Activated naive CD8-positive, alpha-beta T cell treated with anti-CD3 and anti-CD28 coated beads, Interleukin-2, amount 50 U/mL, for 16 hours (primary cell): ENCODE measurements at regions not wholly inside any gene's neighbourhood (a gene's known extent, or its start where the extent isn't known, plus 50 kb on each side); places are given as distances from the start of the nearest gene placed in this dataset.

Experiments used
- DNase-seq: peaks from one replicate; pipeline ENCODE4 v3.0.0-alpha.2; 2020; ENCODE audit warnings: low read depth, low spot score

GRCh38 chr1:234706199-234706598 is 96.2 kb upstream of the IRF2BP2 start:
- no peak for DNase-seq

GRCh38 chr1:234705615-234706014 is 95.6 kb upstream of the IRF2BP2 start:
- no peak for DNase-seq

DNA sequence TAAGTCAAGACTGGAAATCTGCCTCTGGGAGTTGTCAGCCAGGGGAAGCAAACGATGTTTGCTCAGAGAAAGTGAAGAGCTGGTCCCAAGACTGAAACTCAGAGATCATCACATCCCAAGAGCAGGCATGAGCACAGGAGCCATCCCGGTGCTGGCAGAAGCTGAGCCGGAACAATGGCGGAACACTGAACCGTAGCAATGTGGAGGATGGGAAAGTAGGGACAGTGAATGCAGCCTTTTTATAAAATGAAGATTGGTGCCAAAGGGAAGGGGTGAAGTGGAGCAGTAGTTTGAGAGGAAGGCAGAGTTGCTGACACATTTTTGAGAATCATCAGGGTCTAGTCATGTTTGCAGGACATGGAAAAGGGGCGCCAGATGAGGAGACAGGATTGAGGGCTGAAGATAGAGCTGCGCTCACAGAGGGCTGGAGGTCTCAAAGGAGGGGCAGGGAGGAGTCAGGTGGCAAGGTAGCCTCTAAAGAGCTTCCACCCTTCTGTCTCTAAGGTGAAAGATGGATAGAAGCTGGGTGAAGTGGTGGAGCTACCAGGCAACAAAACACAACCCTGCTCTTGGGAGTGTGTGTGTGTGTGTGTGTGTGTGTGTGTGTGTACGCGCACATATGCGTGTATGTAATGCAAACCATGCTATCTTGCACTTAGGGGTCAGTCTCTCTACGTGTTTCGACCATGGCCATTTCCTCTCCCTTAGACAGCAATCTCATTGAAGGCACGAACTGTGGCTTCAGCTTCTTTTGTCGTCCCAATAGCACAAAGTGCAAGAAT is 94.3 kb upstream of the IRF2BP2 start:
- no peak for DNase-seq

DNA sequence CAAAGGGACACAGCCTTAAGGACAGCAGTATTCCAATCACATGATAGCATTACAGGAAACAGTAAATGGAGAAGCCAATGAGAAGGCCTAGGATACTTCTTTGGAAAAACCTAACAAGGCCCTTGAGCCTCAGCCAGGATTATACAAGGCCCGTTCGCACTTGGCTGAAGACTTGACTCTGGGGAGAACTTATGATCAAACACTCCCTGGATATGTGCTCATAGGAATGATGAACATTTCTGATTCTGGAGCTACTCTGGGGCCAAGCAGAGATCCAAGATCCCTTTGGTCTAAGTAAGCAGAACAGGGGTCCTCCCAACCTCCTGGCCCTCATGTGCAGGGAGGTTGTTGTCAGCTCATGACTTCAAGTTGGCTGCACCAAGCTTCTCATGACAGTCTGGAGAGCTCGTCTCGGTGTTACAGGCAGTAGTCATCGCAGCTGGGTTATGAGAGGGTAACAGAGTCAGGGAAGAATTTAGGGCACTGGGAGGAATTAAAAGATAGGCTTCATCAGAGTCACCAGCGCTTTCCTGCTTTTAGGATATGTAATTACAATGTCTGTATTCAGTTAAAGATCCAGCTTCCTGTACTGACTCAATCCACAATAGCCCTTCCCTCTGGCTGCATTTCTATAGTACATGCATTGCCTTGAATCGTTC is 92.5 kb upstream of the IRF2BP2 start:
- DNase-seq: no peak

GRCh38 chr1:234701737-234702341 is 91.9 kb upstream of the IRF2BP2 start:
- DNase-seq: no peak

DNA sequence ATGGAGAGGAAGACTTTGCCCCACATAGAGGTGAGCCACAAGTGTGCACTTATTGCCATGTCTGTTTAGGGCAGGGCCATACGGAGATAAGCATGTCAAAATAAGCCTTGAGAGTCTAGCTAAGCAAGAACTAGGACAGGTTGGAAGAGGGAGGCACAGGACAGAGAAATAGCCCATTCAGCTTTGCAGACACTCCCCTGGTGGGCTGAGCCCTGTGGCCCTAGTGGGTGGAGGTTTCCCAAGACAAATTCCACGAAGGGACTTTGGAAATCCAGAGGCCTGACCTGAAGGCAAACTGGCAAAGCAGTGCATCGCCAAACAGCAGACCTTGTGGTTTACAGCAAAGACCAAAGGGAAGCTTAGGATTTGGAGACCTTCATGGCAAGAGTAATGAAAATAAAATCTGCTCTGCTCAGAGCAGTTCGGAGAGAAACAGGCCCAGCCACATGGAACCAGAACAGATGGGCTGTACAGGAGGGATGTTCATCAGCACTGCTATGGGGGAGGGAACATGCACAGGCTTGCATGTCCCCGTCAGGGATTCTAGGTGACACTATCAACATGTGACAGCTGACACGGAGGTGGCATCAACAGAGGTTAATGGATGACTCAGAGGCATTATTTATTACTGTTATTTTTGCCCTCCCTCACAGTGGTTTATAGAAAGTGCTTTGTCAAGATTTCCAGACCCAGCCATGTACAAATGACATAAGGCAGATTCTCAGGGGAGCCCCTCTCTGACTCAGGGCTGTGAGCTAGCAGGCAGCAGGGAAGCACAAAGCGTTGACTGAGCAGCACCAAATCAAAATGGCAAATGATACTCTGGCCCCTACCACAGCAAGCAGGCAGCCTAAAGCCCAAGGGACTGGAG is 90.1 kb upstream of the IRF2BP2 start:
- no peak for DNase-seq

- DNase-seq: no peak
Observed at GRCh38 chr1:234698686-234699085, 88.7 kb upstream of the IRF2BP2 start.

DNA sequence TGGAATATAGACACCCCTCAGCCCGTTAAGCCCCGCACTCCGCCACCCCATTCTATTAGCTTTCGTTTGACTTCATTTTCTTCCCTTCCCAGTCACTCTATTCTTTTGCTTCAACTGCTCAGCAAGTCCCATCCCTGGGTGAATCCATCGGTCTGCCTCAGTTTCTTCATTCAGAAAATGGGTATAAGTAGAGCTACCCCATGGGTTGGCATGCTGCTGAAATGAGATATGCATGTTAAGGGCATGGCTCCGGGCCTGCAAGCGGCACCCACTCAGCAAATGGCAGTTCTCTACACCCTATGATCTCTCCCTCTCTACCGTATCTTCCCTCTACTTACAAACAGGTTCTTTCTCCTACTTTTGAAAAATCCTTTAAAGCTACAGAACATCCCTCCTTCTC is 87.8 kb upstream of the IRF2BP2 start:
- no peak for DNase-seq

DNA sequence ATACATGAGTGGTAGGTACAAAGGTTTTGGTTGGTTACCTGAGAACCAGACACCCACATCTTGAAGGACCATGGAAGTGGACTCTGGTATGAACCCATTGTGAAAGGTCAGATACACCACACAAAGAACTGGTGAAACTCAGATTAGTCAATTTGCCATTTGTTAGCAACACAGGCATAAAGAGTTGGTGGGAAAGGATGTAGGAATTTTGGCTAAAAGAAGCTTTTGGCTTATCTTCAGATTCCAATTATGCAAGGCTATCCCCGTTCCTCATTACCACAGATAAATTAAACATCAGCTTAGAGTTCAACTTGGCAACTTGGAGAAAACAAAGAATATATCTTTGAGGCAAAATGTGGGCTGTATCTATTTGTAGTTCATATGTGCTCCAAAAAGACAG is 87.0 kb upstream of the IRF2BP2 start:
- DNase-seq: no peak

GRCh38 chr1:234696148-234696576 is 86.2 kb upstream of the IRF2BP2 start:
- DNase-seq: no peak

DNA sequence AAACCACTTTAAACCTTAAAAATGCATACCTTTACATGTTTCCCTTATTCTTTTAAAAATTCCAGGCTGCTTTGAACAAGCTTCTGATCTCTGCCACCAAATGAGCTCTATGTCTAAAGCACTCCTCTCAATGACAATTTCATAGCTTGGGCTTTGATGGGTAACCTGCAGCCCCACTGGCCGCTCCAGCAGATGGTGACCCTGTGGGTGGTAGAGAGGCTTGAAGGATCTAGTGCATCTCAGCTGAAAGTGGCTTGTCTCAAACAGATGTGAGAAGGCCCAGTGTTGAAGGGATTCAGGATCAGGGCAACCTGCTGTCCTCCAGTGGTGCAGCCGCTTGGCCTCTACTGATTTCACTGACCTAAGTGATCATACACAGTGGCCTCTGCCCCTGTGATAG is 84.7 kb upstream of the IRF2BP2 start:
- DNase-seq: no peak

DNA sequence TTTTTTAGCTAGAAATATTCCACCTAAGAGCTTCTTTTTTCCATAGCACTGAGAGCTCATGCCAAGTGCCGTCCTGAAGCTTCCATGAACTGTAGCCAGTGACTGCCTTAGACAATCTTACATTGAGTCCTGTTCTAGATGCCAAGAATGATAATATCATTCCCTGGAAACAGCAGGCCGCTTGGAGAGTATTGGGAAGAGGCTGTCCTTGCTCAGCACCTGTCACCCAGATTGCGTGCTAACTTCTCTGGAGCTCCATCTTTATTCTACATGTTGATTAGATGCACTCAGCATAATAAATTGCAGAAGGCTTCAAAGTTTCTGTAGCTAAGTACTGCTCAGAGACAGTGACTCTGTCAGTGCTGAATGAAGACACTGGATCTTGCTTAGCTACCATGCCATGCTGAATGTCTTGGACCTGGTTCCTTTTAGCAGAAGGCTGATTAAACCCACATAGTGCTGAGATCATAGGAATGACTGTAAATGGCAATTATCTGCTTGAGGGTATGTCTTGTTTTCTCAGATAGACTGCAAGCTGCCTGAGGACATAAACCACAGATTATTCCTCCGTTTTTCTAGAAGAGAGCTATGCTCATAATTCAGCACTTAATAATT is 83.1 kb upstream of the IRF2BP2 start:
- no peak for DNase-seq

DNA sequence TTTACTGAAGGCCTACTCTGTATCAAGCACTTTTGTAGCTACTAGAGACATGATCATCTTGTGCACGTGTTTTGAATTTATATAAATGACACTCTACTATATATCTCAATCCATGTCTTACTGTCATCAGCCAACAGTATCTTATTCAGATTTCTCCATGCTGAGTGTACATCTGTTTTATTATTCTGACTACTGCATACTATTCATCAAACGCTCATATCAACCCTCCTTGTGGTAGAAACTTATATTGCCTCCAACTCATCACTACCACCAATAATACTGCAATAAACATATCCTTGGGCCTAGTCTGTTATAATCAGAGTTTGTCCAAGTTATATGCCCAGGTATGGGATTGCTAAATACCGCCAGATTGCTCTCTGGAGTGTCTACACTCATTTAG is 81.6 kb upstream of the IRF2BP2 start:
- DNase-seq: no peak

GRCh38 chr1:234690872-234691271 is 80.9 kb upstream of the IRF2BP2 start:
- DNase-seq: no peak

- DNase-seq: no peak
Observed at GRCh38 chr1:234689236-234689635, 79.3 kb upstream of the IRF2BP2 start.

- DNase-seq: no peak
Observed at GRCh38 chr1:234687011-234687410, 77.0 kb upstream of the IRF2BP2 start.

DNA sequence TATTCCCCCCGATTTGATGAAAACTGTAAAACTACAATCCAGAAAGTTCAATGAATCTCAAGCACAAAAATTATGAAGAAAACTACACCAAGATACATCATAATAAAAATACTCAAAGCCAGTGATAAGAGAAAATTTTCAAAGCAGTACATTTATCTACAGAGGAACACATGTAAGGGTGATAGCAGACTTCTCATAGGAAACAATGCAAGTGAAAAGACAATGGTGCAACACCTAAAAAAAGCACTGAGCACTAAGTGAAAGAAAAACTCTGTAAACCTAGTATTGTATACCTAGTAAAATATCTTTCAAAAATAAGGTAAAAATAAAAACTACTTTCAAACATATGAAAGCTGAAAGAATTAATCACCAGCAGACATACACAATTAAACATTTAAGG is 76.1 kb upstream of the IRF2BP2 start:
- DNase-seq: no peak

GRCh38 chr1:234684856-234685255 is 74.9 kb upstream of the IRF2BP2 start:
- no peak for DNase-seq

DNA sequence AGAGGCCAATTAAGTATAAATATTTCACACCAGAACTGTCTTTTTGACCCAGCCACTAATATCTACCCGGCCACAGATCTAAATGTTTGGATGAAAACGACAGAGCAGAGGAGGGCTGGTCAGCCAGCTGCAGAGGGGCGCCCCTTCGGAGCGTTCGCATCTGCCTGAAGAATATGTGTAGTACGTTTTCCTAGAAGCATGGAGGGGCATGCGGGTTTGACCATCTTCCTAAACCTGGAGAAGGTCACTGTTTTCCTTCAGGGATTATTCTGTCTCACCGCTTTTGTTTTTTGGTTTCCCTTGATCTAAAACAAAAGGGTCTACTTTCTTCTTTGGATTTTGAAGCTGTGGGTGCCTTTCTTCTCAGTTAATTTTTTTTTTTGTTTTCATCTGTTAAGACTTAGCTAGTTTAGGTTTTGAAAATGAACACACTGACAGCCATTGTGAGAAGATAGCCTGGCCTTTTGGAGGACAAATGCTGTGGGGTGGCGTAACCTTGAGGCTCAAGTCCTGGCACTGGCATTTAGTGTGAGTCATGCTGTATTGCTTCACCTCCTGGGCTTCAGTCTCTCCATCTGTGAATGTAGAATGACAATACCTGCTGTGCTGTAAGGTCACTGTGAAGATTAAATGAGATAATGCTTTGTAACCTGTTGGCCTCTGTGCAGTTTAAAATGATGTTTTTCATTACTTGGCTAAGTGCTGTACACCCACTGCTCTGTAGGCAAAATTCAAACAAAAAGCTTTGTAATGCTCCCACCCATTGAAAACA is 74.1 kb upstream of the IRF2BP2 start:
- no peak for DNase-seq

- DNase-seq: no peak
Observed at GRCh38 chr1:234683127-234683860, 73.3 kb upstream of the IRF2BP2 start.
